Suprapubic skin (tissue), 4 donors: ENCODE measurements at regions not wholly inside any gene's neighbourhood (a gene's known extent, or its start where the extent isn't known, plus 50 kb on each side); places are given as distances from the start of the nearest gene placed in this dataset.
A peak's percentile ranks its signal among the peaks of the same experiment; 100 is the strongest.

Experiments
- DNase-seq, 2 donors: peaks; one replicate each; pipeline ENCODE4 v3.0.0-alpha.2; 2019; ENCODE audit warnings: low spot score in 2 of 2
- H3K27ac ChIP-seq: fragments of 200-600 bp; sonication (generic); one replicate; pipeline ENCODE4 v1.5.1; 2019
- H3K27me3 ChIP-seq: fragments of 200-600 bp; sonication (generic); one replicate; pipeline ENCODE4 v1.5.1; 2019
- H3K36me3 ChIP-seq: fragments of 200-600 bp; sonication (generic); one replicate; pipeline ENCODE4 v1.5.1; 2019
- H3K4me1 ChIP-seq: fragments of 200-600 bp; sonication (generic); one replicate; pipeline ENCODE4 v1.5.1; 2019
- H3K4me3 ChIP-seq: fragments of 200-600 bp; sonication (generic); one replicate; pipeline ENCODE4 v1.5.1; 2019; ENCODE audit warnings: mild to moderate bottlenecking
- H3K9me3 ChIP-seq: fragments of 200-600 bp; sonication (generic); one replicate; pipeline ENCODE4 v1.5.1; 2019
- EP300 ChIP-seq: sonication (generic); formaldehyde crosslinking; IDR thresholded peaks from one replicate; pipeline ENCODE4 v1.6.1; 2017; ENCODE audit warnings: antibody characterized with exemption
- POLR2A ChIP-seq, 2 donors: fragments of 450-650 bp; IDR thresholded peaks; one replicate each; pipeline ENCODE4 v1.6.1; 2017; ENCODE audit warnings: antibody characterized with exemption in 2 of 2, mild to moderate bottlenecking in 2 of 2, moderate library complexity in 2 of 2
- POLR2AphosphoS5 ChIP-seq, 3 donors: sonication (generic); formaldehyde crosslinking; IDR thresholded peaks; one replicate each; pipeline ENCODE4 v1.6.1; 2017; ENCODE audit warnings: antibody characterized with exemption in 3 of 3
- WGBS: methylation state at CpG from one replicate; pipeline ENCODE4 v1.1.5; 2018; 5-methylcytosine and 5-hydroxymethylcytosine counted together
- TF ChIP-seq, protein P1 (sequence below), 2 donors: fragments of 200-600 bp in 1 of 2; fragments of 450-650 bp in 1 of 2; sonication (generic) in 1 of 2; IDR thresholded peaks; one replicate each; pipeline ENCODE4 v1.5.1; 2016 to 2019; ENCODE audit warnings: antibody characterized with exemption in 2 of 2, mild to moderate bottlenecking in 1 of 2, moderate library complexity in 1 of 2

DNA sequence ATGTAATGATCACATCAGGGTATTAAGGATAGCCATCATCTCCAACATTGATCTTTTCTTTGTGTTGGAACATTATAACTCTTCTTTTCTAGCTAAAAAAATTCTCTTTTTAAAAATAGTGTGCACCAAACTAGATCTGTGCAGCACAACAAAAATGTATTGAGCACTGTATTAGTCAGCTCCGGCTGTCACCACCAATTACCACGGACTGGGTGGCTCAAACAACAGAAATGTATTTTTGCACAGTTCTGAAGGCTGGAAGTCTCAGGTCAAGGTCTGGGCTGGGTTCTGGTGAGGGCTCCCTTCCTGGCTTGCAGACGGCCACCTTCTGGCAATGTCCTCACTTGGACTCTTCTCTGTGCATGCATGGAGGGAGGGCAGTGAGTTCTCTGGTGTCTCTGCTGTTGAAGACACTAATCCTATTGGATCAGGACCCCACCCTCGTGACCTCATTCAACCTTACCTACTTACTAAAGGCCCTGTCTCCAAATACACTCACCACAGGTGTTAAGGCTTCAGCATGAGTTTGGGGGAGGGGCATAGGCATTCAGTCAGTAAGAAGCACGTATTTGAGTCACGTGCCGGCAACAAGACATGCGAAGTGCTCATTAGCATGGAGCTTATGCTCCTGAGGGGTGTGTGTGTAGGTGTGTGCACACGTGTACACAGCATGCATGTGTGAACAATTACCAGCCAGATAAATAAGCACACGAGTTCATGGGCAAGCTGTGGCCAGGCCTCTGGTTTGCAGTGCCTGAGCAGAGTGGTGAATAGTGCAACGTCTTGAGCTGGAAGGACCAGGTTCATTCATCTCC lies 89.4 kb upstream of the SH3PXD2B start:
- Histone ChIP-seq H3K27ac (no peak overlapping the region), H3K4me3 (no peak overlapping the region), H3K9me3 (no peaks in the 10 kb centered on the region), H3K27me3 (peaks cover 7% of the 10 kb centered on the region), H3K4me1 (peaks cover 3% of the 10 kb centered on the region), H3K36me3 (no peaks in the 10 kb centered on the region)
- DNase-seq: peak in 1 of 2 donors; percentile 16
- TF ChIP-seq EP300 (no peak), POLR2A (IDR thresholded peaks at IDR 0.05) (no peak), POLR2AphosphoS5 (IDR thresholded peaks at IDR 0.05) (no peak)
- TF ChIP-seq, protein P1, sequence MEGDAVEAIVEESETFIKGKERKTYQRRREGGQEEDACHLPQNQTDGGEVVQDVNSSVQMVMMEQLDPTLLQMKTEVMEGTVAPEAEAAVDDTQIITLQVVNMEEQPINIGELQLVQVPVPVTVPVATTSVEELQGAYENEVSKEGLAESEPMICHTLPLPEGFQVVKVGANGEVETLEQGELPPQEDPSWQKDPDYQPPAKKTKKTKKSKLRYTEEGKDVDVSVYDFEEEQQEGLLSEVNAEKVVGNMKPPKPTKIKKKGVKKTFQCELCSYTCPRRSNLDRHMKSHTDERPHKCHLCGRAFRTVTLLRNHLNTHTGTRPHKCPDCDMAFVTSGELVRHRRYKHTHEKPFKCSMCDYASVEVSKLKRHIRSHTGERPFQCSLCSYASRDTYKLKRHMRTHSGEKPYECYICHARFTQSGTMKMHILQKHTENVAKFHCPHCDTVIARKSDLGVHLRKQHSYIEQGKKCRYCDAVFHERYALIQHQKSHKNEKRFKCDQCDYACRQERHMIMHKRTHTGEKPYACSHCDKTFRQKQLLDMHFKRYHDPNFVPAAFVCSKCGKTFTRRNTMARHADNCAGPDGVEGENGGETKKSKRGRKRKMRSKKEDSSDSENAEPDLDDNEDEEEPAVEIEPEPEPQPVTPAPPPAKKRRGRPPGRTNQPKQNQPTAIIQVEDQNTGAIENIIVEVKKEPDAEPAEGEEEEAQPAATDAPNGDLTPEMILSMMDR (IDR thresholded peaks at IDR 0.05): no peak
- 89% methylated on average over 11 of the region's 11 CpGs for WGBS

DNA sequence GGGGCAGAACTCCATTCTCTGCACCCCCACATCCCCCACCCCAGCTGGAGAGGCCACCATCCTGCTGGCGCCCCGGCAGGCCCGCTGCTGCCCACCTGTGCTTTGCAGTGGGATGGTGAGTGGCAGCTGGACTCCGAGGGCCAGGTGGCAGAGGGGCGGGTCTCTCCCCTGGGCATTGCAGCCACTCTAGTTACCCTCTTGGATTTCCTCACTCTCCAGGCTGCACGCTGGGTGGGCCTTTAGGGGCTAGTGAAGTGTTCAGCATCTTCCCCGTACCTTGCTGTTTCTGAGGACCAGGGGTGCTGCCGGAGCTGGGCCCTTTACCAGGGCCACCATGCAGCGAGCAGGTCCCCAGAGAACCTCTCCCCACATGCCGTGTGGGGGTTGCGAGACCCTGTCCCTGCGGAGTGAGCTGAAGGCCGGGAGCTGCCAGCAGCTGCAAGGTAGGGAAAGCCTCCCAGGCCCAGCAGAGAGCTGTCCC lies 88.4 kb upstream of the SH3PXD2B start:
- TF ChIP-seq POLR2AphosphoS5 (IDR thresholded peaks at IDR 0.05) (no peak), POLR2A (IDR thresholded peaks at IDR 0.05) (no peak), EP300 (no peak)
- TF ChIP-seq, protein P1 (IDR thresholded peaks at IDR 0.05): no peak
- H3K36me3 ChIP-seq: no peaks in the 10 kb centered on the region
- no peaks in the 10 kb centered on the region for H3K4me1 ChIP-seq
- 84% methylated on average over 9 of the region's 13 CpGs for WGBS
- DNase-seq: peak; percentile 43 to 69
- no peak overlapping the region for H3K27ac ChIP-seq
- no peaks in the 10 kb centered on the region for H3K9me3 ChIP-seq
- H3K4me3 ChIP-seq: no peak overlapping the region
- H3K27me3 ChIP-seq: peaks cover 7% of the 10 kb centered on the region

DNA sequence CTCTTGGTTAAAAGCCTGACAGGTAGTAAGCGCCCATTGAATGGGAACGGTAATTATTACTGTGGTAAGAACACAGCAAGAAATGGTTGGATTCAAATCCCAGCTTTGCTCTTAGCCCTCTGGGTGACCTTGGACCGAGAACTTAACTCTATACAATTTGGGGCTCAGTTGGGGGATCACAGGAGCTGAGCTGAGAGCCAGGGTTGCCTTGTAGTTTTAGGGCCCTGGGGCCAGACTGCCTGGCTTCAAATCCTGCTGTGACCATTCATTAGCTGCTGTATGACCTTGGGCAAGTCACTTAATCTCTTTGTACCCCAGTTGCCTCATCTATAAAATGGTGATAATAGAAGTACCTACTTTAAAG lies 87.4 kb upstream of the SH3PXD2B start:
- no peaks in the 10 kb centered on the region for H3K4me1 ChIP-seq
- no peak for DNase-seq
- H3K9me3 ChIP-seq: no peaks in the 10 kb centered on the region
- H3K27me3 ChIP-seq: peaks cover 7% of the 10 kb centered on the region
- TF ChIP-seq EP300 (no peak), POLR2A (IDR thresholded peaks at IDR 0.05) (no peak), POLR2AphosphoS5 (IDR thresholded peaks at IDR 0.05) (no peak)
- TF ChIP-seq, protein P1 (IDR thresholded peaks at IDR 0.05): no peak
- no peaks in the 10 kb centered on the region for H3K36me3 ChIP-seq
- no peak overlapping the region for H3K27ac ChIP-seq
- no peak overlapping the region for H3K4me3 ChIP-seq
- 95% methylated on average over 3 of the region's 3 CpGs for WGBS

DNA sequence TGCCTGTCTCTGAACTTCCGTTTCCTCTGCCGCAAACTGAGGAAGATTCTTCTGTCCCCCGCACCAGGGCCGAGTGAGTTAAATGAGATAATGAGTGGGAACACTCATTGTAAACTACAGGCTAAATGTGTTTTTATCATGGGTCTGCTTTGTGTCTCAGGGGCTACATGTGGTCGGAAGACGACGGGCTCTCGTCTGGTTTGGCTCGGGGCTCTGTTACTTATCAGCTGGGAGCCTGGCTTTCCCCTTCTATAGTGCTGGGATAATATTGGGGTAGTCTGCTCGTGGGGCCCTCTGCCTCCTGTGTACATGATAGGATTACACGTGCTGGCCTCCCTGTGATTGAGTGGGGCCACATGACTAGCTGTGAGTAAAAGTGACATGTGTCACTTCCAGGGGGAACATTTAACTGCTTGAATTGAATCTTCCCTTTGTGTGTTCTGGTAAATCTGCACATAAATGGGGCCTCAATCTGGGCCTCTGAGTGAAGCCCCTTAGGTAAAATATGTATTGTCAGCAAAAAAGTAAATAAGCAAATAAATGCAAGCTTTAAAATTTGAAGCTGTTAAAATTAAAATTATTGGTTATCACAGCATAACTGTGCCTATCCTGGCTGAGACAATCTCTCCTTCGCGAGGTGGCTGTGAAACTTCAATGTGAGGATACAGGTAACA lies 86.9 kb upstream of the SH3PXD2B start:
- Histone ChIP-seq H3K36me3 (no peaks in the 10 kb centered on the region), H3K4me3 (no peak overlapping the region), H3K9me3 (no peaks in the 10 kb centered on the region), H3K4me1 (no peaks in the 10 kb centered on the region), H3K27me3 (peaks cover 7% of the 10 kb centered on the region), H3K27ac (no peak overlapping the region)
- no peak for TF ChIP-seq POLR2A (IDR thresholded peaks at IDR 0.05)
- no peak for TF ChIP-seq POLR2AphosphoS5 (IDR thresholded peaks at IDR 0.05)
- TF ChIP-seq EP300: no peak
- TF ChIP-seq, protein P1 (IDR thresholded peaks at IDR 0.05): no peak
- DNase-seq: peak in 1 of 2 donors; percentile 24
- 78% methylated on average over 13 of the region's 13 CpGs for WGBS
